GM19328 (cell line): ENCODE measurements at regions not wholly inside any gene's neighbourhood (a gene's known extent, or its start where the extent isn't known, plus 50 kb on each side); places are given as distances from the start of the nearest gene placed in this dataset.

Experiments
- ATAC-seq: cut with Tn5 transposase; IDR thresholded peaks from one replicate; pipeline ENCODE4 v1.9.1; 2021; ENCODE audit warnings: mild to moderate bottlenecking, moderate library complexity; ENCODE audit not compliant: unreplicated experiment

DNA sequence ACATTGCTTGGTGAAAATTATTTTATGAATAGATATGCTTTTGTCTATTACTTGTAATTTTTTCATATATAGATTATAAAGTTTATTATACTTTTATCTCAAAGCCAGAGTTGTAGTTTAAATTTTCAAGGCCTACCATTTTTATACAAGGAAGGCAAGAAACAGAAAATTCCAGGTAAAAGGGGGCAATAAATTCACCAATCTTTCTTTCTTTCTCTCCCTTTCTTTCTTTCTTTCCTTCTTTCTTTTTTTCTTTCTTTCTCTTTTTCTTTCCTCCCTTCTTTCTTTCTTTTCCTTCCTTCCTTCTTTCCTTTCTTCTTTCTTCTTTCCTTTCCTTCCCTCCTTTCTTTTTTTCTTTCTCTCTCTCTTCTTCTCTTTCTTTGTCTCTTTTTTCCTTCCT lies 529.4 kb downstream of the PCDH17 start:
- ATAC-seq, result no peak

DNA sequence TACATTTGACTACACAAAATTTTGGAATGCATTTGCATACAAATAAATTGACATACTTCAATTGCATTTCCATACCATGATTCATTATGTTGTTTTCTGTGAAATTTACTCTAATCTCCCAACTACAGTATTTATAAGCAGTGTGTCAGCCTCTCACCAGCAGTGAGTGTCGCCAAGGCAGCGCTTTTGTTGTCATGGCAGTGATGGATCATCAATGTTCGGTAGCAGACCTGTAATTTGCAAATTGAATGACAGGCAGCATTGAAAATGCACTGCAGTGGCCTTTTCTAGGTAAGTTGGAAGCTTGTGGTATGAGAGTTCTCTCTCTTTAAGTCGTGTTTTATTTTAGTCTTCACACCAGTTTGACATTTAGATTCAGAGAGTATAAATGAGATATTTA lies 534.1 kb downstream of the PCDH17 start:
- no peak for ATAC-seq

- no peak for ATAC-seq
These were observed 549.6 kb downstream of the PCDH17 start for GRCh38 chr13:58181111-58181510.

- ATAC-seq, result no peak
These were observed 556.3 kb downstream of the PCDH17 start for GRCh38 chr13:58187881-58188280.

DNA sequence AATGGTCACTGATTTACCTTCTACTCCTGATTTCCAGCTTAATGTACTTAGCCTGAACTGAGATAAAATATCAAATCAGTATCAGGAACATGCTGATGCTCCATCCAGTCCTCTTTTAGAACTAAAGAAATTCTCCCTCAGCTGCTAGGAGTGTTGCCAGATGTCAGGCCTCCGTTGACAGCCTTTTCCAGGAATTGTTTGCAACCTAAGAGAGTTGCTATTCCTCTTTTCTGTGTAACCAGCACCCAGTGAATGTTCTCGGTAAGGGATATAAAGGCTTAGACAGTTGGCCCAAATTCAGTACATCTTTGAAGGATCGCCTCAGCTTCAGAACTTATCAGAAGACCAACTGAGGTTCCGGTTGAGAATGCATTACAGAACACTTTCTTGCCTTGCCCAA lies 559.0 kb downstream of the PCDH17 start:
- no peak for ATAC-seq

- no peak for ATAC-seq
These were observed 560.2 kb downstream of the PCDH17 start for GRCh38 chr13:58191754-58192153.

DNA sequence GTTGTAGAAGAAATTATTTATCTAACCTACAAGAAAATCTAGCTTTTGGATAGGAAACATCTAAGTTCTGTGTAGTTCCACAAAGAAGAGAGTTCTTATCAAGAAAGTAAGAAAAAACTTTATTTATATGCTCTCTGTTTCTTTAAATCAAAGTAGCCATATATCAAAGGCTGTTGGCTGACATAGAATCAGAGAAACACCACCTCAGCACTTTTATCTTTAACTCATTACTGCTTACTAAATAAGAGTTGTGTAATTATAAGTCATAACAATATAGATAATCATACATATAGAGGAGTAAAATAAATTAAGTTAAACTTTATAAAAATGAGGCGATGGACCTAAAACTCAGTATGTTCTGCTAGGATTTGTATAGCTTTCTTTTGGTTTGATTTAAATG lies 570.6 kb downstream of the PCDH17 start:
- ATAC-seq, result no peak

GRCh38 chr13:58207501-58207900 lies 576.0 kb downstream of the PCDH17 start:
- no peak for ATAC-seq

DNA sequence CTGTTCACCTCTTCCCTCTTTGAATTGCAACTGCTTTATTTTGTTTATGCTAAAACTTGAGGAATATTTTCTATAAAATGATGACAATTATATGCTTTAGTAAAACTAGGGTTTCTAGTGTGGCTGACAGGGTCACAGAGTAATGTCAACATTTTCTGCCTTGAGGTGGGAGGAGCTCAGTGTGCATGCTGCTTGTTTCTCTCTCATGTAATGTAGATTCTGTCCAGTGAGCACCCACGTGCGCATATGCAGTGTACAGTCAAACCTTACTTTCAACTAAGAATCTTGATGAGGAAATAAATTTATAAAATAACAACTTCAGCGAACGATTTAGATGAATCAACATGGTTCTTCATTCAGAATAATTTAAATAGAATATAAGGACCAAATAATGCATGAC lies 603.9 kb downstream of the PCDH17 start:
- no peak for ATAC-seq

GRCh38 chr13:58238972-58239773 lies 607.6 kb downstream of the PCDH17 start:
- ATAC-seq, result no peak

DNA sequence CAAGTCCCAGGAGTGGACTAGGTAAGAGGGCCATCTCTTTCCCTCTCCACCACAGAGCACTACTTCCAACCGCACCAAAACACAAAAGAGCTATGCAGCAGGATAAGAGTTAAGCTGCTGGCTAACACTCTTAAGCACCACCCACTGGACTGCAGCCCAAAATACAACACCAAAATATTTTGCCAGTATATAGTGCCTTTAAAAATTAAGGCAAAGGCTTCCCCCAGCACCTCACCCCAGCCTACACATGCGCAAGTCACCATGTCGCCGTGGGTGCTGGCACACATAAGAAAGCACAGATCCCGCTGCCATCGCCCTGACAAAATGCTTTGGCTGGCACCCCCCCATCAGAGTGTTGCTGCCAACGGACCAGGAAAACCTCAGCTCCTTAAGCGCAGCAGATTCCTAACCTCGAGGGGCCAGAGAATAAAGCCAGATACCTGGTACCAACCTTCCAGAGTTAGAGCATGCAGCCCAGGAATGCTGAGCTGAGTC lies 608.3 kb downstream of the PCDH17 start:
- ATAC-seq, result no peak

GRCh38 chr13:58247080-58247479 lies 615.5 kb downstream of the PCDH17 start:
- ATAC-seq, result no peak

DNA sequence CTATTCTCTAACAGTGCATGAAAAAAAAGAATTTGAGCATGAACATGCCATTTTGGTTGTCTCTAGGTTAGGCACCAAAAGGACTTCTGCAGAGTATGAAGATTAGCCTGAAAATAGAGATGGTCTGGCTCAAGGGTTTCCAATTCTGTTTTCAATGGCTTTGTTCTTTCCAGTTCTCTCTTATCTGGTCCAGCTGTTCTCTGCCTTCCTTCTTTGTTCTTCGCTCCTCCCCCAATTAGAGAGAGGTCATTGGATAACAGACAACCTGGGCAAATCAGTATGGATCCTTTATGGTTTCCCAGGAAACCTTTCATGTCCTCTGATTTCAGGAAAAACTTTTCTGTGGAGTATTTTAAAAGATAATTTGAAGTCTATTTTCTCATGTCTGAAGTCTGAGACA lies 623.4 kb downstream of the PCDH17 start:
- no peak for ATAC-seq

GRCh38 chr13:58266271-58266670 lies 634.7 kb downstream of the PCDH17 start:
- ATAC-seq, result no peak

DNA sequence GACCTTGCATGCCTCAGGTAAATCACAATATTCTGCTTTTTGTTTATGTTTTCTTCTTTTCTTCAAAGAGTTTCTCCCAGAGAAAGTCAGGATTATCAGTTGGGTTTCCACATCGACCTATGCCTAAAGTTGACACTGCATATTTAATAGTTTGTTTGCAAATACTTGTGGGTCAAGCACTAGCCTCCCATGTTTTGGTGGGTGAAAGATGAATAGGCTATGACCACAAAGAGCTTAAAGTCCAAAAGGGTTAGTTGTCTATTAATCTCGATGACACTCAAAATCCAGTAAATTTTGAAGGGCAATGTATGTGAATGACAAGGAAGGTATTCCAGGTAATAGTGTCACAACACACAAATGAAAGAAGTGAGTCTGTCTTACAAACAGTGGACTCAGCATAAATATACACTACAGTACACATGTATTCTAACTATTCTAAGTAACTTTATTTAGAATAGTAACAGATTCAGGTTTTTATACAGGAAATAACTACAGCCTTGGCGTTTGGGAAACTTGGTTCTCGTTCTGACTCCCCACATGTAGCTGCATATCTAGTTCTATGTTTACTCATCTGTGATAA lies 667.1 kb downstream of the PCDH17 start:
- ATAC-seq, result no peak

DNA sequence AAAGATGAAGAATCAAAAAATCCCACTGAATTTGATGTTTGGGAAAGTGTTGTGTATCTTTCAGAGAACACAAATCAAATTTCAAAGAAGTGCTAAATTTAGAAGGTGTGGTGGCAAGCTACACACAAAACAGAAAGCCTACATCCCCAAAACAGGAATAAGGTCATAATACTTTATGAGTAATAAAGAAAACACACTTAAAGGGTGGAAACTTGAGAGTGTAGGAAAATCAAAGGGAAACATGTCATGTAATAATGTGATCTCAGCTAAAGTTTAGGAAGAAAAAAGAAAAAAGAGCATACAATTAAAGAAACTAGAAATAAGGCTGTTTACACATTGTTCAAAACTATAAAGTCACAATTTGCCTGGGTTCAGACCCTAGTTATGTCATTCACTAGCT lies 668.7 kb downstream of the PCDH17 start:
- no peak for ATAC-seq

- ATAC-seq, result no peak
These were observed 669.6 kb downstream of the PCDH17 start for GRCh38 chr13:58300974-58301681.

- ATAC-seq, result no peak
These were observed 670.8 kb downstream of the PCDH17 start for GRCh38 chr13:58302349-58302748.

DNA sequence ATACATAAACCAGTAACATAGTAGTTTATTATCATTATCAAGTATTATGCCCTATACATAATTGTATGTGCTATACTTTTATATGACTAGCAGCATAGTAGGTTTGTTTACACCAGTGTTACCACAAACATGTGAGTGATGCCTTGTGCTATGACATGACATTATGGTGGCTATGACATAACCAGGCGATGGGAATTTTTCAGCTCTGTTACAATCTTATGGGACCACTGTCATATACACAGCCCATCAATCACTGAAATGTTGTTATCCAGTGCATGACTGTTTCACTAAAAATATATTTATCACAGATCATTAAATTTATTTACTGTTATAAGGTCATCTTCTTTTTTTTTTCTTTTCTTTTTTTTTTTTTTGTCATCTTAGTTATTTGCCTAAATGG lies 674.5 kb downstream of the PCDH17 start:
- no peak for ATAC-seq

GRCh38 chr13:58313219-58313618 lies 681.7 kb downstream of the PCDH17 start:
- ATAC-seq, result no peak

GRCh38 chr13:58318495-58319167 lies 687.1 kb downstream of the PCDH17 start:
- no peak for ATAC-seq
